ENCODE measurements at regions not wholly inside any gene's neighbourhood (a gene's known extent, or its start where the extent isn't known, plus 50 kb on each side); places are given as distances from the start of the nearest gene placed in this dataset.
A peak's percentile ranks its signal among the peaks of the same experiment; 100 is the strongest.

DNA sequence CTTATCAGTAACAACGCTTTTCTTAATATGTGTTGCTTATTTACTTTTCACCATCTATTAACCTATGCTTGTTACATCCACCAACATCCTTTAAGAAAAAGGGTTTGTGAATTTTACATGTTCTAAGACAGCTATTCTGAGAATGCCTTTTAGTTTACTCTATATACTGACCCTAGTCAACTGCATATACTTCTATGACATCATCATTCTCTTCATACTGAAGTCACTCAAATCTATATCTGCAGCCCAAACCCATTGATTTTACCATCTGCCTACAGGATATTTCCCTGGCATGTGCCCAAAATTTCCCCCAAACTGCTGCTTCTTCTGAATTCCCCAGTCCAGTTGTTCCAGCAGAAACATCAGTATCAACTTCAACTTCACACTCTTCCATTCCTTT, 94.6 kb upstream of the FAM204A start:
- TF ChIP-seq, protein P1, sequence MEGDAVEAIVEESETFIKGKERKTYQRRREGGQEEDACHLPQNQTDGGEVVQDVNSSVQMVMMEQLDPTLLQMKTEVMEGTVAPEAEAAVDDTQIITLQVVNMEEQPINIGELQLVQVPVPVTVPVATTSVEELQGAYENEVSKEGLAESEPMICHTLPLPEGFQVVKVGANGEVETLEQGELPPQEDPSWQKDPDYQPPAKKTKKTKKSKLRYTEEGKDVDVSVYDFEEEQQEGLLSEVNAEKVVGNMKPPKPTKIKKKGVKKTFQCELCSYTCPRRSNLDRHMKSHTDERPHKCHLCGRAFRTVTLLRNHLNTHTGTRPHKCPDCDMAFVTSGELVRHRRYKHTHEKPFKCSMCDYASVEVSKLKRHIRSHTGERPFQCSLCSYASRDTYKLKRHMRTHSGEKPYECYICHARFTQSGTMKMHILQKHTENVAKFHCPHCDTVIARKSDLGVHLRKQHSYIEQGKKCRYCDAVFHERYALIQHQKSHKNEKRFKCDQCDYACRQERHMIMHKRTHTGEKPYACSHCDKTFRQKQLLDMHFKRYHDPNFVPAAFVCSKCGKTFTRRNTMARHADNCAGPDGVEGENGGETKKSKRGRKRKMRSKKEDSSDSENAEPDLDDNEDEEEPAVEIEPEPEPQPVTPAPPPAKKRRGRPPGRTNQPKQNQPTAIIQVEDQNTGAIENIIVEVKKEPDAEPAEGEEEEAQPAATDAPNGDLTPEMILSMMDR (IDR thresholded peaks at IDR 0.05; ENCODE audit: low read length), result no peak
- no peak for TF ChIP-seq EZH2 (IDR thresholded peaks at IDR 0.05; ENCODE audit: borderline replicate concordance, low read length)
- Histone ChIP-seq H3K27me3 (ENCODE audit: insufficient read depth, low read length) (no peaks in the 10 kb centered on the region), H3K9me3 (ENCODE audit: low read length) (no peaks in the 10 kb centered on the region), H3K4me1 (ENCODE audit: insufficient read depth, low read length, severe bottlenecking) (no peaks in the 10 kb centered on the region), H3F3A (ENCODE audit: insufficient read depth, low read length) (no peaks in the 10 kb centered on the region), H4K20me1 (ENCODE audit: insufficient read depth, low read length) (no peaks in the 10 kb centered on the region), H2AFZ (ENCODE audit: low read length) (no peak overlapping the region), H3K27ac (ENCODE audit: low read depth, low read length, poor library complexity, severe bottlenecking) (no peak overlapping the region), H3K79me2 (ENCODE audit: insufficient read depth, low read length) (no peaks in the 10 kb centered on the region), H3K4me2 (ENCODE audit: low read length) (no peak overlapping the region), H3K4me3 (ENCODE audit: low read depth, low read length, poor library complexity, severe bottlenecking) (no peak overlapping the region), H3K9me2 (ENCODE audit: low read depth, low read length) (no peaks in the 10 kb centered on the region), H3K36me3 (ENCODE audit: insufficient read depth, low read length) (no peaks in the 10 kb centered on the region), H3K9ac (ENCODE audit: low read length) (no peak overlapping the region)

DNA sequence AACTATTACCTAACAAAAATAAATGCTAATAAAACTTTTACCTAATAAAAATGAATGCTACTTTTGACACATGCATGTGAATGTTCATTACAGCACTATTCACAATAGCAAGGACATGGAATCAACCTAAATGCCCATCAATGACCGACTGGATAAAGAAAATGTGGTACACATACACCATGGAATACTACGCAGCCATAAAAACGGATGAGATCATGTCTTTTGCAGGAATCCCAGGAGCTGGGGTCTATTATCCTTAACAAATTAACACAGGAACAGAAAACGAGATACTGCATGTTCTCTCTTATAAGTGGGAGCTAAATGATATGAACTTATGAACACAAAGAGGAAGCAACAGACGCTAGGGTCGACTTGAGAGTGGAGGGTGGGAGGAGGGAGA, 88.1 kb upstream of the FAM204A start:
- no peak overlapping the region for H2AFZ ChIP-seq (ENCODE audit: low read length)
- no peak for TF ChIP-seq EZH2 (IDR thresholded peaks at IDR 0.05; ENCODE audit: borderline replicate concordance, low read length)
- TF ChIP-seq, protein P1 (IDR thresholded peaks at IDR 0.05; ENCODE audit: low read length), result no peak
- H3K9me2 ChIP-seq (ENCODE audit: low read depth, low read length), result no peaks in the 10 kb centered on the region

DNA sequence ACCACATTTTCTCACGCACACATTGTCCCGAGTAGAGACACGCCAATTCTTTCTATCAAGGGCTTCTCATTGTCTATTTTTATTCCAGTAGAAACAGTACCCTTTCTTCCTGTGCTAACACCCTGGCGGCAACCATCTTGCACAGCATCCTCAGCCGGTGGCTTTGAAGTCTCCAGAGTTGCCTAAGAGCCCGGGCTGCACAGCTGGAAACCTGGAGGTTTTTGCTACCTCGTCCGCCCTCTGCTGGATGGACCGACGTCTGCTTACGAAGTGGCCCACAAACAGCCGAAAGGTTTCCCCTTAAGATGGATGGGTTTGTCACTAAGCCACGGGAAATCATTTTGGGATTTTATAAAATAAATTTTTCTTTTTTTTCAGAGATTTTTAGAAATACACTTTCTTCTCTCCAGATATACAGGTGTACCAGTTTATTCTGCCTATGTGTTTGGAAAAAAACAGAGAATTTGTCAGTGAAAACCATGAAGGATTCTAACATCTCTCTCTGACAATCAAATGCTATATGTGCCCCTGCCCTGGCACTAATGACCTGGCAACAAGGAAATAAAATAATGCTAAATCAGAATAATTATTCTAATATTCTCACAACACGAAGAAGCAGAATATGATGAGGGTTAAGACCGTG, 81.8 kb upstream of the FAM204A start:
- no peaks in the 10 kb centered on the region for H3K9me2 ChIP-seq (ENCODE audit: low read depth, low read length)
- H3K9ac ChIP-seq (ENCODE audit: low read length), result no peak overlapping the region
- H3K4me3 ChIP-seq (ENCODE audit: low read depth, low read length, poor library complexity, severe bottlenecking), result no peak overlapping the region
- H2AFZ ChIP-seq (ENCODE audit: low read length), result no peak overlapping the region; the same call in 1 of the 2 replicates
- no peak overlapping the region for H3K4me2 ChIP-seq (ENCODE audit: low read length)
- H4K20me1 ChIP-seq (ENCODE audit: insufficient read depth, low read length), result no peaks in the 10 kb centered on the region
- TF ChIP-seq, protein P1 (IDR thresholded peaks at IDR 0.05; ENCODE audit: low read length), result peak; percentile 78
- TF ChIP-seq EZH2 (IDR thresholded peaks at IDR 0.05; ENCODE audit: borderline replicate concordance, low read length), result no peak
- H3K27ac ChIP-seq (ENCODE audit: low read depth, low read length, poor library complexity, severe bottlenecking), result no peak overlapping the region
- no peaks in the 10 kb centered on the region for H3K79me2 ChIP-seq (ENCODE audit: insufficient read depth, low read length)
- H3K27me3 ChIP-seq (ENCODE audit: insufficient read depth, low read length), result no peaks in the 10 kb centered on the region
- no peaks in the 10 kb centered on the region for H3K4me1 ChIP-seq (ENCODE audit: insufficient read depth, low read length, severe bottlenecking)
- H3F3A ChIP-seq (ENCODE audit: insufficient read depth, low read length), result no peaks in the 10 kb centered on the region
- H3K36me3 ChIP-seq (ENCODE audit: insufficient read depth, low read length), result no peaks in the 10 kb centered on the region
- H3K9me3 ChIP-seq (ENCODE audit: low read length), result no peaks in the 10 kb centered on the region

More for the DNA sequence above, 88.1 kb upstream of the FAM204A start:
- Histone ChIP-seq H3K4me3 (ENCODE audit: low read depth, low read length, poor library complexity, severe bottlenecking) (no peak overlapping the region), H3F3A (ENCODE audit: insufficient read depth, low read length) (no peaks in the 10 kb centered on the region), H3K36me3 (ENCODE audit: insufficient read depth, low read length) (no peaks in the 10 kb centered on the region), H3K27ac (ENCODE audit: low read depth, low read length, poor library complexity, severe bottlenecking) (no peak overlapping the region), H3K4me1 (ENCODE audit: insufficient read depth, low read length, severe bottlenecking) (no peaks in the 10 kb centered on the region), H3K9ac (ENCODE audit: low read length) (no peak overlapping the region), H3K79me2 (ENCODE audit: insufficient read depth, low read length) (no peaks in the 10 kb centered on the region), H4K20me1 (ENCODE audit: insufficient read depth, low read length) (no peaks in the 10 kb centered on the region), H3K27me3 (ENCODE audit: insufficient read depth, low read length) (no peaks in the 10 kb centered on the region), H3K4me2 (ENCODE audit: low read length) (no peak overlapping the region), H3K9me3 (ENCODE audit: low read length) (no peaks in the 10 kb centered on the region)
